8988T (cell line): ENCODE measurements at regions not wholly inside any gene's neighbourhood (a gene's known extent, or its start where the extent isn't known, plus 50 kb on each side); places are given as distances from the start of the nearest gene placed in this dataset.

Experiments
- DNase-seq: peaks from one replicate; pipeline ENCODE4 v3.0.0; 2011

DNA sequence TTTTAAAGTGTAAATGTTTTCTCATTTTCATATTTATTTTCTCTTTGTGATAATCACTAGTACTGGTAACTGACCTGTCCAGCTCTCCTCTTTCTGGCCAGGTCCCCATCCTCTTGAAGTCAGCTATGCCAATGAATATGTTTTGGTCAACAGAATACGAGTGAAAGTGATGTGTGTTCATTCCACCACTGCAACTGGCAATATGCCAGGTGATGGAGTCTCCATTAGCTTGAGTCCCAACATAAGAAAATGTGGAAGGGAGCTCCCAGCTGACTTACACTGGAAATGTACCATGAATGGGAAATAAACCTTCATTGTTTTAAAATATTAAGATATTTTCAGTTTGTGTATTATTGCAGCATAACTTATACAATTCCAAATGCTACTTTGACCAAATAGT, 75.8 kb downstream of the CCDC34 start:
- DNase-seq = no peak

DNA sequence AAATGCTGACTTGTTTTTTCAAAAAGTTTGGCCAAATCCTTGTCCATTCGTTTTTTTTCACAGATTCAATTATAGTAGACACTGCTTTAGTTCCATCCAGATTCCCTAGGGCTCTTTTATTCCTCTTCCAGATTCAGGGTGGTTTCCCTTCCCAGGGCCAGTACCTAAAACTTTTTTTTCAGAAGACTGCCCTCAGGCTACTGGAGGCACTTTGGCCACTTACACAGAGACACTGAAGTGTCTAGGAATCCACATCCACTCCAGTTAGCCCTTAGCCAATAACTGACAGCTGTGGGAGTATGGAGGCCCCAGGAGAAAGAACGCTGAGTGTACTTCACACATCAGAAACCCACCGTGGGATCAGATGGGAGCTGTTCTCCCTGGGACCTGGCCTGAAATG, 77.3 kb downstream of the CCDC34 start:
- DNase-seq = no peak

DNA sequence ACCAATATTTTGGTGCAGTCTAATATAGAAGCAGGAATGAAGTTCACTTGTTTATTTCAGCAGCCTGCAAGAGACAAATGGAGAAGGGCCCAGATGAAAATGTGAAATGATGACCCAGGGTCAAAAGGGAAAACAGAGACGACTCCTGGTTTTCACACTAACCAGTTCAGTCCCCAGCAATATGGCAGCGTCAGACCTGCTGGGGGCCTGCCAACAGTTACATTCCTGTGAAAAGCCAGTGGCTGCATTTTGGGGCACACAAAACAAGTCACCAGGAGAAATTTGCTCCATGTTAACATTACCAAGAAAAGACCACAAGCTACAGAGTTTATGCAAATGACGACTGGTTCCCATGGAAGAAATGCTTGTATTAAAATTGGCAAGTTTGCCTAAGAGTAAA, 80.2 kb downstream of the CCDC34 start:
- DNase-seq = no peak

DNA sequence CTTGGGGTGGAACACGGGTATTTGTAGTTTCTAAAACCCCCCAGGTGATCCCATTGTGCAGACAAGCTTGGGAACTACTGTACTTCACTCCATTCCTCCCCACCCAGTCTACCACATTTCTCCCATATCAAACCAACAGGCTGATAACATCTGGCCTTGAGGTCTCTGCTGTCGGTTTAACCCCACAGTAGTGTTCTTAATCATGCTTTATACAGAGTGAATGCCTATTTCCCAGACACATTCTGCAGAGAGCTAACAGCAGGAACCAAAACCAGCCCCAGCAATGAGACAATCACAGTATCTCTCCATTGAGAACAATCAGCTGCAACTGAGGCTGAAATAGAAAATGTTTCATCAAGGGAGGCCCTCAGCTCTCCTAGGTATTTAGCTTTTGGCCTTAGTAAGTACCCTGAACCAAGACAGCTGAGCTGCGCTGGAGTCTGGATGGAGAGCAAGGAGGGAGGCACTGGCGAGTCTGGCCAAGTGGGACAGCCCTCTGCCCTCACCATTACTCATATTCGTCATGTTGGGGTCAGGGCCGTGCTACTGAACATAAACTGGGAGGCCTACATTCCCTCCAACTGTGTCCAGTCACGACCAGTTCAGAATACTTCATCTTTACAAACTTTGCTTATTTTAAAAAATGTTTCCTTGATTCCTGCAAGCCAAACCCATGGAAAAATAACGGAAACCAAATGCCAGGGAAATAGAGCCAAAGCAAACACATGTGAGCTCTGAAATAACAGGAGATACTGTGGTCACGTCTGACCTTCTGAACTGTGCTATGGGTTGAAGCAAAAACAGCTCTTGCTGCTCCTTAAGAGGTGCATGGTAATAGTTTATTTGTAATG, 81.0 kb downstream of the CCDC34 start:
- DNase-seq = no peak

DNA sequence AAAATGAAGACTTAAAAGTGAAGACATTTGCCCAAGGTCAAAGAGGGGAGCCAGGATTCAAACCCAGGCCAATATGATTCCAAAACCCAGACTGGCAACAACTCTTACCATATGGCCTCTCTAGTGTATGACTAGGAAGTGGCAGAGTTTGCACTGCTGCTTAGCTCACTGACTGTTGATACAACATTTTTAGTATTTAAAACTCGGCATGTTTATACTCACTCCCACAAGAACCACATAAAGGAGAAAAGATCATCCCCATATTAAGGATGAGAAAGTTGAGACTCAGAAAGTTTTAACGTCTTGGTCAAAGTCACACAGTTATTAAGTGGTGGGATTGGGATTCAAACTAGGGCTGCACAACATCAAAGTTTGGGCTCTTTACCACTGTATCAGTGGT, 81.7 kb downstream of the CCDC34 start:
- no peak for DNase-seq

DNA sequence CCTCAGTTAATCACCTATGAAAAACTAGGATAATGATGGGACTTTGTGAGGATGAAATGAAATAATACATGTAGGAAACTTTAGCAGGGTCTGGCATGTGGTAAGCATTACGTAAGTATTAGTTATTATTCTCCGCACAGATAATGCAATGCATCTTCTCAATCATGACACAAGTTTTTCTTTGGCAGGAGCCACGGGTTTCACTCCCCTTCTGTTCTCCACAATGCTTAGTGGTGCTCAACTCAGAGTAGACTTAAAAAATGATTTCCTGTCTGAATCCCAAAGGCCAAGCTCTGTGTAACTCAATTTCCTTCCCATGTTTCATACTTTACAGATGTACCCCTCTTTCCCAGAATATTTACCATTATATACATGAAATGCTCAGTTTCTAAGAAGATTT, 82.9 kb downstream of the CCDC34 start:
- DNase-seq = no peak

DNA sequence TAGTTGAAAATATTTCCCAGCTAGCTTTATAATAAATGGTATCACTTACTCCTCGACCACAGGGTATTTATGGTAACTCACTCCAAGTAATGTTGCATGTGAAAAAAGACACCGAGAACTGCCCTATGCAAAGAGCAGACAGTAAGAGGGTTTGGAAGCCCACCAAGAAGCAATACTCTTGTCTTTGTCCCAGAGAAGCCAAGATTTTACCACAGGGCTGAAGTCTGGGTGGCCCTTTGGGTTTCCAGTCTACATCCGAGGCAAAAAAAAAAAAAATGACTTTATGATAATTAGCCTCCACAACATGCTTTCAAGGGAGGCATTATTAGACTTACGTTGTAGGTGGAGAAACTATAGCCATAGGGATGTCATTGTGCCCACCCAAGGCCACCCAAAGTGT, 83.6 kb downstream of the CCDC34 start:
- no peak for DNase-seq

DNA sequence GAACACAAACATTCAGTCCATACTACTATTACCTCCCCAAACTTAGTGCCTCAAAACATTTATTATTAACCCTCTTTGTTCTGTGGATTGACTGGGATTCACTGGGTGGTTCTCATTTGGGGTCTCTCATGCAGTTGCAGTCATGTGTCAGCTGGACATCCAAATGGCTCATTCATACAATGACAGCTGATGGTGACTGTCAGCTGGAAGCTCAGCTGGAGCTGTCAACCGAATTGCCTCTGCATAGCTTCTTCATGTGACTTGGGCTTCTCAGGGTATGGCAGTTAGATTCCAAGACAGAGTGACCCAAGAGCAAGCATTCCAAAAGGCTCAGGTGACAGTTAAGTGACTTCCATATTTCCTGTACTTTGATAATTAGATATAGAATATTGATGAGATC, 85.2 kb downstream of the CCDC34 start:
- DNase-seq = no peak

DNA sequence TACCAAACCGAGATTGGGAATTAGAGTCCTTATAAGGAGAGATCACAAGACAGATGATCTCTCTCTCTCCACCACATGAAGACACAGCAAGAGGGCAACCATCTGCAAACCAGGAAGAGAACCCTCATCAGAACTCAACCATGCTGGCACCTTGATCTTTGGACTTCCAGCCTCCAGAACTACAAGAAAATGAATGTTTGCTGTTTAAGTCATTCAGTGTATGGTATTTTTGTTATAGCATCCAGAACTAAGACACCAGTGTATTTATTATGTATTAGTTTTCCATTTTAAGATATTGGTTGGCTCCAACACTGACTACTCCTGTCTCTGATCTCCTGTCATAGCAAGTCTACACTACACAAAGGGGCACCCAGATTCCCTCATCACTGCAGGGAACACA, 86.9 kb downstream of the CCDC34 start:
- no peak for DNase-seq

DNA sequence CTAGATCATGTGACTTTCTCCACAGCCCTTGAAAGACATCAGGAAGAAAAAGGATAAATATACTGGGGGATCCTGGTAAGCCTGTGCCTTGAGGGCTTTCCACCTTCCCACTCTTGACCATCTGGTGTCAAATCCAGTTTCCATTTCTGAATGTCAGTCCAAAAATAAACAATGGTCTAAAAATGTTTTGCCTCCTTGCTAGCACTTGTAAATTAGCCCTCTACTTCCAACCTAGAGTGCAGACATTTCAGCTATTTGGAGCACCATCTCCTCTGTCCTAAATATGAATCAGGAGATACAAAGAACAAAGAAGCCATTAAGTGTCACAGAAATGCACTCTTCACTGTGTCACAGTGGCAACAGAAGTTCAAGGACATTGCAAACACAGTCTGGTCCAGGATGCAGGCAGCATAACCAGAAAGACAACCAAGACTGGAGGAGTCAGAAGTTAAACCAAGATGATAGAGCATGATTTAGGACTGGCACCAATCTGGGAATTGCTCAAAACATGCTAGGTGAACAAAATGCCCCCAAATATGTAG, 88.1 kb downstream of the CCDC34 start:
- no peak for DNase-seq

DNA sequence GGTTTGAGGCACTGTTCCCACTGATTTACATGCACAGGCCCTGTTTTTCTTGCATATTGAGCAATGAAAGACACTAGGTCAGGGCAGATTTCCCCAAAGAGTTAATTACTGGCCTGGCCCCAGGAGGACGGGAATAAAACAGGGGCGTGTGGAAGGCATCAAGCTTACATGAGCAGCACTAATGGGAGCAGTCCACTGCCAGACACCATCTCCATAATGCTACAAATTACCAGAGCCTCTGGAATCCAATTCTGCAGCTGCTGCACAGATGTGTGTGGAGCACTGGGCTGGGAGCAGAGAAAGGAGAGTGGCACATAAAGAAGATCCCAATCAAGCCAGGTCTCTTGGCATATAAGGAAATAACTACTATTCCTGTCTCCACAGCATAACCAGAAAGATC, 96.9 kb downstream of the CCDC34 start:
- DNase-seq = no peak

DNA sequence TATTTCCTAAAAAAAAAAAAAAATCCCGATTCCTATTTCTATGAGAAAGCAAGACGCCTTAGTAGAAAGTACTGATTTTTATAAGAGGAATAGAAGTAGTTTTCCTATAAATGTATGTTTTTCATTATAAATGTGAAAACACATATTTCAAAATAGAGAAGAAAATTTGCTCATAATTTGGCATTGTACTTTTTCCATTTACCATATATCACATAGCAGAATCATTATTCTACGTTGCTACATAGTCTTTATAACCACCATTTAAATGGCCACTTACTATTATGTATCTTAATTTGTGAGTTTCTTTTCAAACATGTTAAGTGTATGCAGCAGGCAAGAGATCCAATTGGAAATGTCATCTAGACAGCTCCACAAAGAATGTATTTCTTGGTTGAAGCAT, 99.0 kb downstream of the CCDC34 start:
- no peak for DNase-seq

DNA sequence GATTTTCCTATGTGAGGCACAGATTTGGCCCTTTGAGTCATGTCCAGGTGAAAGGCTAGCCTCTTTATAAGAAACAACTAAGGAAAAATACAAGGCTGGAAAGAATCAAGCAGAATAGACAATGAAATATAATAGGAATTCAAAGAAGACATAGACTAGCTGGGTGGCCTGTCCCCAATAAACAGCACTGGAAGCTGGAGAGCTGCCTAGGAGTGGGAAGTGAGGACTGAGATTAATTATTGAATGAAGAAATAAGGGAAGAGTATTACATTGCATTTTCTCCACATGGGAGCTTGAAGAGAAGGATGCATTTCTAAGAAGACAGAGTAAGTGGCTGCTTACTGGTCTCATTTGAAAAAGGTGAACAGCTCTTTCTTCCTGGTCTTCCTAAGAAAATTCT, 100.0 kb downstream of the CCDC34 start:
- DNase-seq = no peak

DNA sequence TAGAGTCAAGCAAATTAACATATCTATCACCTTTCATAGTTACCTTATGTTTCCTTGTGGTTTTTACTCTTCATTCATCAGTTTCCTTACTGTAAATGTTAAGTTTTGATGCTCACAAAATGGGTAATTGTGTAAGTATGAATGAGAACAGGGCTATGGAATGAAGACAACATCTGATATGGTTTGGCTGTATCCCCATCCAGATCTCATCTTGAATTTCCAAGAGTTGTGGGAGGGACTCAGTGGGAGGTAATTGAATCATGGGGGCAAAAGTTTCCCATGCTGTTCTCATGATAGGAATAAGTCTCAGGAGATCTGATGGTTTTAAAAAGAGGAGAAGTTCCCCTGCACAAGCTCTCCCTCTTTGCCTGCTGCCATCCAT, 107.6 kb downstream of the CCDC34 start:
- DNase-seq = no peak

DNA sequence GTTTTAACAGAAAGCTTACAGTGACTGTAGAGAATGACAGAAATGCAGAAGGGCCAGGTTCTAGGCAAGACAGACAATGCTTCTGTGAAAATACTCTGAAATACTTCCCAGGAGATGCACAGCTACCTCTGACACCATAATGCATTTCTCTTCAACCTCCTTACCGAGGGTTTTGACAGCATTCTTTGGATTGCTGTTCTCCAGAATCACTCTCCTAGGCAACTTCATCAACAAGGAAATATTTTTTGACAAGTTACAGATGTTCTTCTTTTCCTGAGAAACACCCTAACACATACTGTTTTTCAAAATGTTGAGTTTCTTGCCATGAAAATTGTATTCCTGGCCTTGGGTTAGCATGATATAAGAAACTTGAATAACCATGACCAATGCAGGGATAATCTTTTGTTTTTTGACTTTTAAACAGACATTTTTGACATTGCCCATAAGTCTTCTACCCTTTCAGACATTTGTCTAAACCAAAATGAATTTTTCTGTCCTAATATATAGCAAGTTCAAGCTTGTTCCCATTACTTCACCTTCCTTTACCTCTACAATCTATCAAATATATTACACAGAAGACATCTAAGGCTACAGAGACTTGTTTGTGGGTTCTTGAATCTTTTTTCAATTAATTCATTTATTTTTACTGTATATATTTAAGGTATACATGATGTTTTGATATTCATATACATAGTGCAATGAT, 108.1 kb downstream of the CCDC34 start:
- DNase-seq = no peak

DNA sequence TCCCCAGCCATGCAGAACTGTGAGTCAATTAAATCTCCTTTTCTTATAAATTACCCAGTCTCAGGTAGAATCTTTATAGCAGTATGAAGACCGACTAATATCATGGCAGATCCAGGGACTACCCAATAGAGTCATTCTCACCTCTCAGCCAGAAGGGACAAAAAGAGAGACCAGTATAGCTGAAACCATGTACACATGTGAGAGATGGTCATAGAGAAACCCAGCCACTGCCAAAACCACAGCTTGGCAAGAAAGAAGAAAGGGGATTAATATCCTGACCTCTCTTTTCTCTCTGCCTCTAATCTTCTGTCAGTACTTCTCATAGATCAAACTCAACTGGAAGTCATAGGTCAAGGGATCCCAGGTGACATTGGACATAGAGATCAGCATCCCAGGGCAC, 109.8 kb downstream of the CCDC34 start:
- DNase-seq = no peak

DNA sequence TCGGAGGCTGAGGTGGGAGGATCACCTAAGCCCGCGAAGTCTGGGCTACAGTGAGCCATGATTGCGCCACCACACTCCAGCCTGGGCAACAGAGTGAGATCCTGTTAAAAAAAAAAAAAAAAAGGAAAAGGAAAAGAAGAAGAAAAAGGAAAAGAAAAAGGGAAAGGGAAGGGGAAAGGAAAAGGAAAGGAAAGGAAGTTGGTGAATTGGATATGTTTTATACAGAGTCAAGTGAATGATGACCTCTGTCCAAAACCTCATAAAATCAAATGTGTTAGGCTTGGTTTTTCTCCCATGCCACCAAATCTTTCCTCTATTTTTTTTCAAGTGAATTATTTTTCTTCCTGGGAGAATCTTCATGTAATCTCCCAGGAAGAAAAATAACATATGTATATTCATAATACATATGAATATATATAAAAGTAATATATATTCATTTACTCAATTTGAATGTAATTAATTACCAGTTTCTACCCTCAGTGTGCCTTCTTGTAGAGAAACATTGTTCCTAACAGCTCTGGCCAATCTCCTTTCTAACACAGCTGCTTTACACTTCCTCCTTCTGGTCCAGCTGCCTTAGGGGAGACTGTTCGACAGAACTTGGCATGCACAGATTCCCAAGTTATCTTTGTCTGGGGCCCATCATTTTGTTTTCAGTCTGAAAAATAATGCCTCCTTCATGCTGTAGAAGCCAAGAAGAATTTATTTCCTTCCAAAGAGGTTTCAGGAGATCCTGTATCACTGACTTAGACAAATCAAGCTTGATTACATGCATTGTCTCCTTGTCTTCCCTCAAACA, 111.9 kb downstream of the CCDC34 start:
- no peak for DNase-seq

DNA sequence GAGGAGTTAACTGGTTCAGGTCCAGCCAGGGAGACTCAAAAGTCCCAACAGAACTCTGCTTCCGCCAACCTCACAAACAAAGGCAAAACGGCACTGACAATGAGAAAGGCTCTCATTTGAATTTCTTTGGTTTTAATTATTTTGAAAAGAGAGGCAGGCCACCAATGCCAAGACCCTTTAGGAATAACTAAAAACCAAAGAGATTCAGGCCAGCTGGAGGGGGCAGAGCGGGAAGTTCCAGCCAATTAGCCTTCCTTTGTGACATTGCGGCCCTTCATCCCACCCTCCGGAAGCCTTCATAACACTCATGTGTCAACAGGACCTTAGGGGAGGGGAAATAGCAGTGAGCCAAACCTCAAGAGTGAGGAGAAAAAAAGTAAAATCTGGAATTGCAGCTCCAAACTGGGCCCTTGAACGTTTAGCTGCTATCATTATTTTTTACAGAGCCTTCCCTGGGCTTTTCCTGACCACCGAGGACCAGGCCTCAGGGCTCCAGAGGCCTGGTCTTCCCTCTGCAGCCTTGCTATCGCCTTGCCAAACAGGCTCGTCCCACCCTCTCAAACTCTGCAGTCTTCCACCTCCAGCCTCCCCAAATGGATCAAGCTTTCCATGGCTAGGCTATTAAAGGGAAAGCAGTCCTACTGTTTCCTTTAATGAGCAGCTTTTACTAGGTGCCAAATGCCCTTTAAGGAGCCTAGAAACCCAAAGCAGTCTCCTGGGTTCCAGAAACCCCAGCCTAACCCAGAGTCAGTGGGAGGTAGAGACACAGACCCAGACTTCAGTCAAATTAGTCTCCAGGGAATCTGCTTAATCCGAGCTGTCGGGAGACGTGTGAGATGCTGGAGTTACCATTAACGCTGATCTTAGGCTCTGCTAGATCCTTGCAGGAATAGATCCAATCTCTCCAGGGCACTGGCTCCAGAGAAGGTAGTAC, 114.2 kb downstream of the CCDC34 start:
- DNase-seq = no peak

DNA sequence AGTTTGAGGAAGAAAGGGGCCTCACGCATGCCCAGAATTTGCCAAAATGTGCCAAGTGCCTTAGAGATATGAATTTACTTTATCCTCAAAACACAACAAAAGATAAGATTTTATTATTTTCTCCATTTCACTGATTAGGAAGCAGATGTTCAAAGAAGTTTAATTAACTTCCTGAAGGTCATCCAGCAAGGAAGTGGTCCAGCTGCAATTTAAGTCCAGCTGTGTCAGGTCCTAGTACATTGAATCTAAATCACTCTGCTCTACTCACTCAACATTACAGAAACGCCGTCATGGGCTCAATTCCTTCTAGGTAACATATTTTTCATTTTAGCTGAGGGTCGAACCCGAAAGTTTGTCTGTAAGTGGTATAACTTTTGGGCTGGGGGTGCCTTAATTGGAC, 115.4 kb downstream of the CCDC34 start:
- no peak for DNase-seq

DNA sequence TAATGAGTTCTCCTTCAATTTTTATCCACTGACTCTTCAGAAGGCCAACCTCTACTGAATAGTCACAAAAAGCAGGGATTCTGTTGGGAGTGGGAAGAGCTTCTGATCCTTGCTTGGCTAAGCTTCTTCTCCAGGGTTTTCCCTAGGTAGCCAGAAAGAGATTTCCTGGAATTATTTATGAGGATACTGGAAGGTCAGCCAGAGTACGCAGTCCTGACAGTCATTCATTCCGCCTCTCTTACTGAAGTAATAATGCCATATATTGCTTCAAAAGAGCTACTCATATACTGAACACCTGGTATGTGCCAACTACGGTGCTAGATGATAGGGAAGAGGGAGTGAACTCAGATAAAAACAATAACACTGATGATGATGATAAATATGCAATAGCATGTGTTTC, 116.1 kb downstream of the CCDC34 start:
- no peak for DNase-seq

DNA sequence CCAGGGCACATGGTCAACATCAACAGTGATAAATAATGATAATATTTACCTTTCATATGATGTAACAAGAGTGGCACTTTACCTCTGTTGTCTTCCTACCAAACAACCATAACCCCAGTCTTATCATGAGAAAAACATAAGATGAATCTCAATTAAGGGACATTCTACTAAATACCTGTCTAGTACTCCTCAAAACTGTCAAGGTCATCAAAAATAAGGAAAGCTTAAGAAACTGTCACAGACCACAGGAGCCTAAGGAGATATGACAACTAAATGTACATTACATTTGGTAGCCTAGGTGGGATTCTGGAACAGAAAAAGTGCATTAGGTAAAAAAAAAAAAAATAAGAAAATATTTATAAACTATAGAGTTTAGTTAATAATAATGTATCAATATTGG, 118.1 kb downstream of the CCDC34 start:
- DNase-seq = no peak

DNA sequence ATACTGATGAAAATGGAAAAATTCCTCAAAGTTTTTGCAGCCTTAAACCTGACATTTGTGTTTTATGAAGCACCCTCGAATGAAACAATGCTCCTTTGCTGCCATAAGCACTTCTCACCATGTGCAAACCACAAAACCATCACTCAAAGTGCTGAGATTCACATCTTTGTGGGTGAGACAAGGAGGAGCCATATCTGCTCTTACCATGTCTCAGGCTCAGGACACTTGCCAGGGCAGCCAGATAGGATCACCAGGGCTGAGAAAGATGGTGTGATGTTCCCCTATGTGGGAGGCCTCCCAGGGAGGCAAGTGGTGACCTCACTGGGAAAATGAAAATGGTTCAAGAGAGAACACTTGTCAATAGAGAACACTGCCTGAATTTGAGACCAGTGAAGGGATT, 120.4 kb downstream of the CCDC34 start:
- no peak for DNase-seq
